ENCODE measurements at regions not wholly inside any gene's neighbourhood (a gene's known extent, or its start where the extent isn't known, plus 50 kb on each side); places are given as distances from the start of the nearest gene placed in this dataset.

GRCh38 chr5:101385276-101385675 lies 482.2 kb upstream of the ST8SIA4 start:
- no peak for TF ChIP-seq CTCF (IDR thresholded peaks at IDR 0.05)
- DNase-seq: no peak
- Mint-ChIP-seq H3K27ac (no peak overlapping the region), H3K36me3 (ENCODE audit: low read depth) (no peaks in the 10 kb centered on the region), H3K27me3 (ENCODE audit: insufficient read depth) (no peaks in the 10 kb centered on the region; the same call in 1 of the 2 replicates), H3K4me3 (no peak overlapping the region), H3K4me1 (ENCODE audit: low read depth) (no peaks in the 10 kb centered on the region), H3K9me3 (peaks cover 39% of the 10 kb centered on the region)

GRCh38 chr5:101370181-101370580 lies 467.1 kb upstream of the ST8SIA4 start:
- Mint-ChIP-seq H3K4me3 (no peak overlapping the region), H3K27me3 (ENCODE audit: insufficient read depth) (no peaks in the 10 kb centered on the region), H3K4me1 (ENCODE audit: low read depth) (no peaks in the 10 kb centered on the region), H3K27ac (no peak overlapping the region), H3K9me3 (peaks cover 21% of the 10 kb centered on the region), H3K36me3 (ENCODE audit: low read depth) (no peaks in the 10 kb centered on the region)
- no peak for DNase-seq
- no peak for TF ChIP-seq CTCF (IDR thresholded peaks at IDR 0.05)

- no peak for TF ChIP-seq CTCF (IDR thresholded peaks at IDR 0.05)
- H3K36me3 Mint-ChIP-seq (ENCODE audit: low read depth): no peaks in the 10 kb centered on the region
- H3K4me3 Mint-ChIP-seq: no peak overlapping the region
- H3K4me1 Mint-ChIP-seq (ENCODE audit: low read depth): no peaks in the 10 kb centered on the region
- H3K9me3 Mint-ChIP-seq: peaks cover 17% of the 10 kb centered on the region
- H3K27ac Mint-ChIP-seq: no peak overlapping the region
- DNase-seq: no peak
- H3K27me3 Mint-ChIP-seq (ENCODE audit: insufficient read depth): no peaks in the 10 kb centered on the region
These were observed 461.4 kb upstream of the ST8SIA4 start for GRCh38 chr5:101364469-101364868.

- H3K4me1 Mint-ChIP-seq (ENCODE audit: low read depth): no peaks in the 10 kb centered on the region
These were observed 459.0 kb upstream of the ST8SIA4 start for GRCh38 chr5:101362067-101362466.

GRCh38 chr5:101346906-101347305 lies 443.8 kb upstream of the ST8SIA4 start:
- Mint-ChIP-seq H3K4me3 (no peak overlapping the region), H3K36me3 (ENCODE audit: low read depth) (peaks cover 4% of the 10 kb centered on the region; the same call in 1 of the 2 replicates), H3K27ac (no peak overlapping the region), H3K9me3 (peaks cover 62% of the 10 kb centered on the region), H3K4me1 (ENCODE audit: low read depth) (no peaks in the 10 kb centered on the region), H3K27me3 (ENCODE audit: insufficient read depth) (no peaks in the 10 kb centered on the region; the same call in 1 of the 2 replicates)
- DNase-seq: no peak
- TF ChIP-seq CTCF (IDR thresholded peaks at IDR 0.05): no peak

More at GRCh38 chr5:101362067-101362466, 459.0 kb upstream of the ST8SIA4 start:
- Mint-ChIP-seq H3K27me3 (ENCODE audit: insufficient read depth) (no peaks in the 10 kb centered on the region), H3K4me3 (no peak overlapping the region), H3K36me3 (ENCODE audit: low read depth) (no peaks in the 10 kb centered on the region), H3K9me3 (peaks cover 13% of the 10 kb centered on the region), H3K27ac (no peak overlapping the region)
- no peak for DNase-seq
- no peak for TF ChIP-seq CTCF (IDR thresholded peaks at IDR 0.05)

- H3K4me3 Mint-ChIP-seq: no peak overlapping the region
- TF ChIP-seq CTCF (IDR thresholded peaks at IDR 0.05): no peak
- no peaks in the 10 kb centered on the region; the same call in 1 of the 2 replicates for H3K27me3 Mint-ChIP-seq (ENCODE audit: insufficient read depth)
- no peaks in the 10 kb centered on the region for H3K4me1 Mint-ChIP-seq (ENCODE audit: low read depth)
- H3K27ac Mint-ChIP-seq: no peak overlapping the region
- no peak for DNase-seq
- peaks cover 62% of the 10 kb centered on the region for H3K9me3 Mint-ChIP-seq
- H3K36me3 Mint-ChIP-seq (ENCODE audit: low read depth): peaks cover 4% of the 10 kb centered on the region; the same call in 1 of the 2 replicates
These were observed 443.4 kb upstream of the ST8SIA4 start for GRCh38 chr5:101346447-101346846.
